22Rv1 (cell line): ENCODE measurements at regions not wholly inside any gene's neighbourhood (a gene's known extent, or its start where the extent isn't known, plus 50 kb on each side); places are given as distances from the start of the nearest gene placed in this dataset.

ENCODE experiments used
- CTCF ChIP-seq: fragments of 450-650 bp; IDR thresholded peaks from 2 replicates; pipeline ENCODE4 v1.5.1; 2017; ENCODE audit warnings: mild to moderate bottlenecking
- ZFX ChIP-seq: fragments of 450-650 bp; IDR thresholded peaks from 2 replicates; pipeline ENCODE4 v1.6.1; 2017; ENCODE audit warnings: antibody characterized with exemption, borderline replicate concordance

DNA sequence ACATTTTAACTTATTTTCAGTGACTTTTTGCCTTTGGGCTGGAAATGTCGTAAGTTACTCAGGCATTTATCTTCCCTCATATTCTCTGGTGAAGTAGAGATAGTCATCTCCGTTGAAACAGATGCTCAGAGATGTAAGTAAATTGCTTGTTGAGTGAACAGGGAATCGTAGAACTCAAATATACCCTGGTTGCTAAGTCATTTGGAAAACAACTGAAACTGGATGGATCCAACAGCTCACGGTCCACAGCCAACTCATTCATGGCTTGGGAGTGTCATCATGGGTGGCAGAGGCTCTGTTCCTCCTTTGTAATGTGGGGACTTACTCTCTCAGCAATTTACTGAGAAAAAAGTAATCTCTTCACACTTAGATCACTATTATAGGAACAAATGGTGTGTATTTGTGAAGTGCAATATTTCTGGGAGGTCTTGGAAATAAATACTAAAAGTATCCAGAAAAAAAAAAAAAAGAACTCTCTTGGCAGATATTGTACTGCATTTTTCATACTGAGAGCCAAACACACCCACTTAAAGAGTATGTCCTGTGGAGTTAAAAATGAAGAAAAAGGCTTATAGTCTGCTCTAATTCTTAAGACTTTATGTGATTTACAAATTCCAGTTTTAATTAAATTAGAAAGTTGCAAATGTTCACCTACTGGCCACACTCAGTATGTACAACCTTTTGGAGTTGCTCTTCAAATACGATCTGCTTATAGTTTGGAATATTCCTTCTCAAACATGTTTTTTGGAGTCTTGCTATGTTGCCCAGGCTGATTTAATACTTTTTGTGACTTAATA is 107.4 kb downstream of the LEPR start:
- TF ChIP-seq CTCF, result peak; percentile 36
- no peak for TF ChIP-seq ZFX
